ENCODE measurements at regions not wholly inside any gene's neighbourhood (a gene's known extent, or its start where the extent isn't known, plus 50 kb on each side); places are given as distances from the start of the nearest gene placed in this dataset.

DNA sequence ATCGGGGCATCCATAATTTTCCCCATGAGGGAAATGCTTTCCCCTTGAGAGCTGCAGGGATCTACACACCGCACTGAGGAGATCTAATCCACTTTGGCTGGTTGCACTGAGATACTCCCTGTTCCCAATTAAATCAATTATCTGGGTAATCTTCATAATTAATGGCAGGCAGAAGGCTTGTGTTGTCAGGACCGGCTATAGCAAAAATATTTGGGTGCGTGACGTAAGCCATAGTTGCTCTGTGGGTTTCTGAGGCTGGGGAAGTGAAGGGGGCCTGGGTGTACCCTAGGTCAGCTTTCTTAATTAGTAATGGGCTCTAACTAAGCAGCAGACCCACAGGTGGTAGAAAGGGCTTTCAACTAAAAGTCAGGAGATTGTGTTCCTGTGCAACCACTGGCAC lies 62.8 kb upstream of the UPP2 start:
- H3K27me3 ChIP-seq (replicated peaks; ENCODE audit: insufficient read depth) = no peaks in the 10 kb centered on the region
- H3K27ac ChIP-seq = no peak overlapping the region
- 72% methylated on average over 5 of the region's 5 CpGs for WGBS
- TF ChIP-seq, protein P1, sequence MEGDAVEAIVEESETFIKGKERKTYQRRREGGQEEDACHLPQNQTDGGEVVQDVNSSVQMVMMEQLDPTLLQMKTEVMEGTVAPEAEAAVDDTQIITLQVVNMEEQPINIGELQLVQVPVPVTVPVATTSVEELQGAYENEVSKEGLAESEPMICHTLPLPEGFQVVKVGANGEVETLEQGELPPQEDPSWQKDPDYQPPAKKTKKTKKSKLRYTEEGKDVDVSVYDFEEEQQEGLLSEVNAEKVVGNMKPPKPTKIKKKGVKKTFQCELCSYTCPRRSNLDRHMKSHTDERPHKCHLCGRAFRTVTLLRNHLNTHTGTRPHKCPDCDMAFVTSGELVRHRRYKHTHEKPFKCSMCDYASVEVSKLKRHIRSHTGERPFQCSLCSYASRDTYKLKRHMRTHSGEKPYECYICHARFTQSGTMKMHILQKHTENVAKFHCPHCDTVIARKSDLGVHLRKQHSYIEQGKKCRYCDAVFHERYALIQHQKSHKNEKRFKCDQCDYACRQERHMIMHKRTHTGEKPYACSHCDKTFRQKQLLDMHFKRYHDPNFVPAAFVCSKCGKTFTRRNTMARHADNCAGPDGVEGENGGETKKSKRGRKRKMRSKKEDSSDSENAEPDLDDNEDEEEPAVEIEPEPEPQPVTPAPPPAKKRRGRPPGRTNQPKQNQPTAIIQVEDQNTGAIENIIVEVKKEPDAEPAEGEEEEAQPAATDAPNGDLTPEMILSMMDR (IDR thresholded peaks at IDR 0.05) = no peak
- no peak for TF ChIP-seq POLR2AphosphoS5 (IDR thresholded peaks at IDR 0.05)
- TF ChIP-seq POLR2A (IDR thresholded peaks at IDR 0.05) = no peak
- intact Hi-C loops (cut with DNase I) = no loop called here
- H3K9me3 ChIP-seq = no peaks in the 10 kb centered on the region
- H3K4me3 ChIP-seq = no peak overlapping the region
- H3K36me3 ChIP-seq = no peaks in the 10 kb centered on the region
- no peaks in the 10 kb centered on the region for H3K4me1 ChIP-seq (replicated peaks)
- no peak for DNase-seq (ENCODE audit: low spot score)

DNA sequence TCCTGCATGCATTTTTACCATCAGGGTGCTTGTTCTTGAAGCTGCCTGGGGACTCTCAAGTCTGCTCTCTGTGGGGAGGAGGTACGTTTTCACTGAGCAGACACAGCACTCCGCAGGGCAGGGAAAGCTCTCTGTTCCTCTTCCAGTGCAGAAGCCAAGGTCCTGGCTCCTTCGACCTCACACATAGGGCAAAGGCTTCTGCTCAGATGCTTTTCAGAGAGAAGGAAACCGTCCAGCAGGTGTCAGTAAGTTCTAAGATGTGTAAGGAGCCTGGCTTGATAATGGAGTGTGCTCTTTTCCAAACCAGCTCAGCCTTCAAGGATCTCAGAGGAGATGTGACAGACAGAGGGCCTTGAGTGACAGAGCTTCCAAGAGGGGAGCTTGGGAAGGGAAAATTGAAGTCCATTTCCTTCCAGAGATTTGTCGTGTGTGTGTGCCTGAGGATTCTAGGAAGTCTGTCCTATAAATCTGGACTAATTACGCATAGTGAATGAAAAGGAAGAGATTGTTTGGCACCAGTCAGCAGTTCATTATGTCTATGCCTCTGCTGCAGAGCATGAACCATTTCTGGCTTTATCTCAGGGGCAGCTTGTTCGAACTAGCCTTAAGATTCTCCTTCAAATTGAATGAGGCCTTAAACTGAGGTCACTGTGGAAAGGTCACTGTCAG lies 67.3 kb upstream of the UPP2 start:
- intact Hi-C loops (cut with DNase I) = no loop called here

DNA sequence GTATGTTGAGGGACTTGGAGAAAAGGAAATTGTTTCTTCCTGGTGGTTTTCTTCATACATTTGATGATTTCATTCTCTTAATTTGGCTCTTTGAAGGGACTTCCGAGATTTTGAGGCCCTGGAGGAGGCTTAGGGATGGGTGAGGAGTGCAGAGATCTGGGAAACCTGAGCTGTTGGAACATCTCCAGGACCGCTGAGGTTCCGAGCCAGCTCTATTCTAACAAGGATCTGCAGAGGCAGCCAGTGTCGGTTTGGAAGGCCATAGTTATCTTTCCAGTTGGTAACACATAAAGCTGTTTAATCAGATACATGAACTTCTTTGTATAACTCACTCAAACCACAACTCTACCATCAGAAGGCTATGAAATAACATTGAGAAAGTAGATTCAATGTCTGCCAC lies 70.3 kb upstream of the UPP2 start:
- DNase-seq (ENCODE audit: low spot score) = no peak
- 37% methylated on average over 4 of the region's 4 CpGs for WGBS
- TF ChIP-seq POLR2A (IDR thresholded peaks at IDR 0.05) (no peak), POLR2AphosphoS5 (IDR thresholded peaks at IDR 0.05) (no peak)
- TF ChIP-seq, protein P1 (IDR thresholded peaks at IDR 0.05) = no peak

More for the DNA sequence above, 67.3 kb upstream of the UPP2 start:
- Histone ChIP-seq H3K27me3 (replicated peaks; ENCODE audit: insufficient read depth) (no peaks in the 10 kb centered on the region), H3K27ac (no peak overlapping the region), H3K4me1 (replicated peaks) (no peaks in the 10 kb centered on the region), H3K9me3 (no peaks in the 10 kb centered on the region), H3K36me3 (no peaks in the 10 kb centered on the region), H3K4me3 (no peak overlapping the region)
- TF ChIP-seq, protein P1 (IDR thresholded peaks at IDR 0.05) = peak in 3 of 4 experiments; percentile 29 to 55 (median 47)
- no peak for TF ChIP-seq POLR2A (IDR thresholded peaks at IDR 0.05)
- DNase-seq (ENCODE audit: low spot score) = peak; percentile 51
- WGBS = 38% methylated on average over 7 of the region's 7 CpGs

DNA sequence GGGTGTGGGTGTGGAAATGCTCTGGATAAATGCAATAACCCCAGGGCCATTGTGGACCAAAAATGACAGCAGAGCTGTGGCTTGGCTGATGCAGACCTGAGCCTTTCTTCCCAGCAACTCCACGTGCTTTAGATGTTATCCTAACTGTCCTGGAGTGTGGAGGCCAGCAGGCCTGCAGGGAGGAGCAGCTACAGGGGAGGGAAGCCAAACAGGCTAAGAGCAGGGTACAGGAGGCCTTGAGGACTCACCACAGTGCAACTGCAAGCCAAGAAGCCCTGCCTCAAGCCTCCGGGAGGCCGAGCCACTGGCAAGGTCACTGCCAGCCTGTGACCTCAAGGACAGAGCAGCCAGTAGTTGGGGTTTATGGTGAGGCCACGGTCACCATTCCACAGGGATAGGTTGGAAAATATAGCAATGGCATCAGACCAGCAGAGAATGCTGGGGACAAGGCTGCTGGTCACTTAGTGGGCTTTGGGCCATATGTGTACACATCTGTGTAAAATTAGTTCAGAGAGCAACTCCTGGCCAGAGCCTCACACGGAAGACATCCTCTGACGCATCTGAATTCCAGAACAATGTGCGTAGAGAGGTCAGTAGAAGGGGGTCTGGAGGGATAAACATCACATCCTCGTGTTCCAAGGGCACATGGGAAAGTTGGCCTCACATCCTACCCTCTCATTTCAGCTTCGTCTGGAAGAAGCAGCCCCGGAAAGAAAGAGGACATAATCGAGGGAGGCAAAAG lies 76.2 kb upstream of the UPP2 start:
- Histone ChIP-seq H3K27ac (no peak overlapping the region), H3K27me3 (replicated peaks; ENCODE audit: insufficient read depth) (no peaks in the 10 kb centered on the region), H3K9me3 (no peaks in the 10 kb centered on the region), H3K36me3 (no peaks in the 10 kb centered on the region), H3K4me3 (no peak overlapping the region), H3K4me1 (replicated peaks) (no peaks in the 10 kb centered on the region)
- 81% methylated on average over 11 of the region's 11 CpGs for WGBS
- intact Hi-C loops (cut with DNase I) = no loop called here
- no peak for DNase-seq (ENCODE audit: low spot score)
- TF ChIP-seq, protein P1 (IDR thresholded peaks at IDR 0.05) = no peak
- TF ChIP-seq POLR2AphosphoS5 (IDR thresholded peaks at IDR 0.05) (no peak), POLR2A (IDR thresholded peaks at IDR 0.05) (no peak)

More for the DNA sequence above, 70.3 kb upstream of the UPP2 start:
- Histone ChIP-seq H3K27me3 (replicated peaks; ENCODE audit: insufficient read depth) (no peaks in the 10 kb centered on the region), H3K27ac (no peak overlapping the region), H3K4me3 (no peak overlapping the region), H3K36me3 (no peaks in the 10 kb centered on the region), H3K4me1 (replicated peaks) (no peaks in the 10 kb centered on the region), H3K9me3 (no peaks in the 10 kb centered on the region)
- intact Hi-C loops (cut with DNase I) = no loop called here

Measured in prostate gland (tissue), 2 donors.